ENCODE measurements at regions not wholly inside any gene's neighbourhood (a gene's known extent, or its start where the extent isn't known, plus 50 kb on each side); places are given as distances from the start of the nearest gene placed in this dataset.

GRCh38 chr1:59104191-59104760 lies 192.6 kb upstream of the FGGY start:
- no peak for TF ChIP-seq CTCF (IDR thresholded peaks at IDR 0.05; ENCODE audit: insufficient read depth, low read depth, low read length)
- TF ChIP-seq EZH2 (IDR thresholded peaks at IDR 0.05; ENCODE audit: insufficient read depth, low read length), result no peak

Measured in astrocyte (in vitro differentiated cells and primary cell).